ENCODE measurements at regions not wholly inside any gene's neighbourhood (a gene's known extent, or its start where the extent isn't known, plus 50 kb on each side); places are given as distances from the start of the nearest gene placed in this dataset.

DNA sequence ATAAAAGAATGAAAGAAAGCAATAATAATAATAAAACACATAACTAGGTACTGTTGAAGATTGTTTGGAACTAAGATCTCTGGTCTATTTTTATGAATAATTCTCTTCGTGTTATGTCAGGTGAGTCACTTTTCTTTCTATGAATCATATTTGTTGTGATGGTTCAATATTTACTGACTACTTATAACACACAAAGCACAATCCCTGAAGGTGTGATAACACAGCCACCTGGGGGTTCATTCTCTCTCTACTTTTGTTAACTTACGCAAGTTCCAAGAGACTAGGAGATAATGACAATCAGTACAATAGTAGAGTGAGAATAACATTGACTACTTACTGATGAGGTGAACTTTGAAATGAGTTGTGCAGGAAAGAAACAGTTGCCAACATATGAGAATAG lies 149.9 kb downstream of the IBTK start:
- TF ChIP-seq CTCF (IDR thresholded peaks at IDR 0.05; ENCODE audit: insufficient read depth, low read length), result no peak
- no peak for DNase-seq (ENCODE audit: low read depth)
- H3K4me3 ChIP-seq (ENCODE audit: low read depth, low read length), result no peak overlapping the region

GRCh38 chr6:82095091-82095490 lies 152.5 kb downstream of the IBTK start:
- no peak for DNase-seq (ENCODE audit: low read depth)
- TF ChIP-seq CTCF (IDR thresholded peaks at IDR 0.05; ENCODE audit: insufficient read depth, low read length), result no peak

GRCh38 chr6:82094166-82094806 lies 153.3 kb downstream of the IBTK start:
- no peak for DNase-seq (ENCODE audit: low read depth)
- no peak overlapping the region for H3K4me3 ChIP-seq (ENCODE audit: low read depth, low read length)
- TF ChIP-seq CTCF (IDR thresholded peaks at IDR 0.05; ENCODE audit: insufficient read depth, low read length), result no peak

More at GRCh38 chr6:82095091-82095490, 152.5 kb downstream of the IBTK start:
- no peak overlapping the region for H3K4me3 ChIP-seq (ENCODE audit: low read depth, low read length)

- TF ChIP-seq CTCF (IDR thresholded peaks at IDR 0.05; ENCODE audit: insufficient read depth, low read length), result no peak
- no peak for DNase-seq (ENCODE audit: low read depth)
- no peak overlapping the region for H3K4me3 ChIP-seq (ENCODE audit: low read depth, low read length)
These were observed 158.4 kb downstream of the IBTK start for GRCh38 chr6:82088978-82089771.

- H3K4me3 ChIP-seq (ENCODE audit: low read depth, low read length), result no peak overlapping the region
- no peak for TF ChIP-seq CTCF (IDR thresholded peaks at IDR 0.05; ENCODE audit: insufficient read depth, low read length)
- no peak for DNase-seq (ENCODE audit: low read depth)
These were observed 160.6 kb downstream of the IBTK start for GRCh38 chr6:82086944-82087343.

GRCh38 chr6:82085701-82086100 lies 161.8 kb downstream of the IBTK start:
- no peak overlapping the region for H3K4me3 ChIP-seq (ENCODE audit: low read depth, low read length)
- TF ChIP-seq CTCF (IDR thresholded peaks at IDR 0.05; ENCODE audit: insufficient read depth, low read length), result no peak
- DNase-seq (ENCODE audit: low read depth), result no peak
